K562 (cell line): ENCODE measurements at regions not wholly inside any gene's neighbourhood (a gene's known extent, or its start where the extent isn't known, plus 50 kb on each side); places are given as distances from the start of the nearest gene placed in this dataset.

ENCODE experiments used
- EZH2 ChIP-seq: IDR thresholded peaks from 2 replicates; pipeline ENCODE4 v1.6.1; 2012; ENCODE audit warnings: low read depth, mild to moderate bottlenecking, inconsistent platforms, low read length, borderline replicate concordance
- TF ChIP-seq, protein P1 (sequence below): fragments of 250-450 bp; sonication (Bioruptor Pico); IDR thresholded peaks from 2 replicates; pipeline ENCODE4 v1.8.0; 2022; ENCODE audit warnings: inconsistent platforms, mild to moderate bottlenecking, moderate library complexity, borderline replicate concordance
- TF ChIP-seq, protein P2 (sequence below), 3 experiments: IDR thresholded peaks in 2 of 3; conservative IDR thresholded peaks in 1 of 3; 2 replicates each; pipeline ENCODE4 v1.5.1; 2011 to 2012; ENCODE audit warnings: low read length in 3 of 3, mild to moderate bottlenecking in 3 of 3, control low read depth in 2 of 3, improper control_type of control experiment in 1 of 3, inconsistent platforms in 1 of 3, low read depth in 1 of 3, mixed read lengths in 1 of 3, moderate library complexity in 1 of 3; ENCODE audit not compliant: insufficient read depth in 2 of 3
- TF ChIP-seq, protein P3 (sequence below): fragments of 250-450 bp; sonication (Bioruptor Pico); IDR thresholded peaks from 2 replicates; pipeline ENCODE4 v1.5.0; 2020; ENCODE audit warnings: mild to moderate bottlenecking, borderline replicate concordance

DNA sequence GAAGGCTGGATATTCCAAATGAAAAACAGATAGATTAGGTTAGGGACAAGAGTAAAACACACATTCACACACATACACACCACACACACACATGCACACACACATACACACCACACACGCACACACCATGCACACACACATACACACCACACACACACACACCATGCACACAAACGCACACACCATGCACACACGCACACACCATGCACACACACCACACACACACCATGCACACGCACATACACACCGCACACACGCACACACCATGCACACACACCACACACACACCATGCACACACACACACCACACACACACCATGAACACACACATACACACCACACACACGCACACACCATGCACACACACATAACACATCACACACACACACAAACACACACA, 203.7 kb upstream of the ZFHX3 start:
- no peak for TF ChIP-seq EZH2
- TF ChIP-seq, protein P1, sequence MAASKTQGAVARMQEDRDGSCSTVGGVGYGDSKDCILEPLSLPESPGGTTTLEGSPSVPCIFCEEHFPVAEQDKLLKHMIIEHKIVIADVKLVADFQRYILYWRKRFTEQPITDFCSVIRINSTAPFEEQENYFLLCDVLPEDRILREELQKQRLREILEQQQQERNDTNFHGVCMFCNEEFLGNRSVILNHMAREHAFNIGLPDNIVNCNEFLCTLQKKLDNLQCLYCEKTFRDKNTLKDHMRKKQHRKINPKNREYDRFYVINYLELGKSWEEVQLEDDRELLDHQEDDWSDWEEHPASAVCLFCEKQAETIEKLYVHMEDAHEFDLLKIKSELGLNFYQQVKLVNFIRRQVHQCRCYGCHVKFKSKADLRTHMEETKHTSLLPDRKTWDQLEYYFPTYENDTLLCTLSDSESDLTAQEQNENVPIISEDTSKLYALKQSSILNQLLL (CRISPR knock-in tag), result no peak
- TF ChIP-seq, protein P2, sequence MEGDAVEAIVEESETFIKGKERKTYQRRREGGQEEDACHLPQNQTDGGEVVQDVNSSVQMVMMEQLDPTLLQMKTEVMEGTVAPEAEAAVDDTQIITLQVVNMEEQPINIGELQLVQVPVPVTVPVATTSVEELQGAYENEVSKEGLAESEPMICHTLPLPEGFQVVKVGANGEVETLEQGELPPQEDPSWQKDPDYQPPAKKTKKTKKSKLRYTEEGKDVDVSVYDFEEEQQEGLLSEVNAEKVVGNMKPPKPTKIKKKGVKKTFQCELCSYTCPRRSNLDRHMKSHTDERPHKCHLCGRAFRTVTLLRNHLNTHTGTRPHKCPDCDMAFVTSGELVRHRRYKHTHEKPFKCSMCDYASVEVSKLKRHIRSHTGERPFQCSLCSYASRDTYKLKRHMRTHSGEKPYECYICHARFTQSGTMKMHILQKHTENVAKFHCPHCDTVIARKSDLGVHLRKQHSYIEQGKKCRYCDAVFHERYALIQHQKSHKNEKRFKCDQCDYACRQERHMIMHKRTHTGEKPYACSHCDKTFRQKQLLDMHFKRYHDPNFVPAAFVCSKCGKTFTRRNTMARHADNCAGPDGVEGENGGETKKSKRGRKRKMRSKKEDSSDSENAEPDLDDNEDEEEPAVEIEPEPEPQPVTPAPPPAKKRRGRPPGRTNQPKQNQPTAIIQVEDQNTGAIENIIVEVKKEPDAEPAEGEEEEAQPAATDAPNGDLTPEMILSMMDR (IDR thresholded peaks at IDR 0.05 in 2 of 3, conservative IDR thresholded peaks at IDR 0.05 in 1 of 3; ENCODE audit: insufficient read depth in 2 of 3, low read depth in 1 of 3, low read length in 3 of 3), result no peak
- TF ChIP-seq, protein P3, sequence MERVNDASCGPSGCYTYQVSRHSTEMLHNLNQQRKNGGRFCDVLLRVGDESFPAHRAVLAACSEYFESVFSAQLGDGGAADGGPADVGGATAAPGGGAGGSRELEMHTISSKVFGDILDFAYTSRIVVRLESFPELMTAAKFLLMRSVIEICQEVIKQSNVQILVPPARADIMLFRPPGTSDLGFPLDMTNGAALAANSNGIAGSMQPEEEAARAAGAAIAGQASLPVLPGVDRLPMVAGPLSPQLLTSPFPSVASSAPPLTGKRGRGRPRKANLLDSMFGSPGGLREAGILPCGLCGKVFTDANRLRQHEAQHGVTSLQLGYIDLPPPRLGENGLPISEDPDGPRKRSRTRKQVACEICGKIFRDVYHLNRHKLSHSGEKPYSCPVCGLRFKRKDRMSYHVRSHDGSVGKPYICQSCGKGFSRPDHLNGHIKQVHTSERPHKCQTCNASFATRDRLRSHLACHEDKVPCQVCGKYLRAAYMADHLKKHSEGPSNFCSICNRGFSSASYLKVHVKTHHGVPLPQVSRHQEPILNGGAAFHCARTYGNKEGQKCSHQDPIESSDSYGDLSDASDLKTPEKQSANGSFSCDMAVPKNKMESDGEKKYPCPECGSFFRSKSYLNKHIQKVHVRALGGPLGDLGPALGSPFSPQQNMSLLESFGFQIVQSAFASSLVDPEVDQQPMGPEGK, result no peak
